ENCODE measurements at regions not wholly inside any gene's neighbourhood (a gene's known extent, or its start where the extent isn't known, plus 50 kb on each side); places are given as distances from the start of the nearest gene placed in this dataset.

- Histone ChIP-seq H3K4me1 (ENCODE audit: insufficient read depth, low read length) (no peaks in the 10 kb centered on the region), H3K27ac (ENCODE audit: low read length) (no peak overlapping the region), H3K9ac (ENCODE audit: low read depth, low read length) (no peak overlapping the region), H3K27me3 (ENCODE audit: insufficient read depth, low read length, poor library complexity) (no peaks in the 10 kb centered on the region), H4K20me1 (ENCODE audit: insufficient read depth, low read length) (no peaks in the 10 kb centered on the region), H3K9me3 (ENCODE audit: insufficient read depth, low read length, severe bottlenecking) (peaks cover 18% of the 10 kb centered on the region), H3K4me2 (ENCODE audit: insufficient read depth, low read length) (no peak overlapping the region), H3K36me3 (ENCODE audit: insufficient read depth, low read length) (no peaks in the 10 kb centered on the region), H3K79me2 (ENCODE audit: insufficient read depth, low read length) (no peaks in the 10 kb centered on the region), H2AFZ (ENCODE audit: low read depth, low read length) (no peak overlapping the region), H3K4me3 (ENCODE audit: low read depth in 1 of 2, low read length in 2 of 2) (no peak overlapping the region)
- DNase-seq (no peak), ATAC-seq (ENCODE audit: insufficient read depth, low read depth) (no peak)
- TF ChIP-seq CTCF (IDR thresholded peaks at IDR 0.05; ENCODE audit: borderline replicate concordance, extremely low read depth, low read length, poor library complexity, severe bottlenecking), result no peak
- no peak for TF ChIP-seq EZH2 (IDR thresholded peaks at IDR 0.05; ENCODE audit: borderline replicate concordance, low read depth, low read length, severe bottlenecking)
These were observed 220.1 kb upstream of the EYS start for GRCh38 chr6:65927141-65927540.

GRCh38 chr6:65924411-65924810 is 217.4 kb upstream of the EYS start:
- Histone ChIP-seq H3K36me3 (ENCODE audit: insufficient read depth, low read length) (no peaks in the 10 kb centered on the region), H3K79me2 (ENCODE audit: insufficient read depth, low read length) (no peaks in the 10 kb centered on the region), H4K20me1 (ENCODE audit: insufficient read depth, low read length) (no peaks in the 10 kb centered on the region), H3K4me3 (ENCODE audit: low read depth in 1 of 2, low read length in 2 of 2) (no peak overlapping the region), H3K9ac (ENCODE audit: low read depth, low read length) (no peak overlapping the region), H3K27ac (ENCODE audit: low read length) (no peak overlapping the region), H2AFZ (ENCODE audit: low read depth, low read length) (no peak overlapping the region), H3K9me3 (ENCODE audit: insufficient read depth, low read length, severe bottlenecking) (no peaks in the 10 kb centered on the region), H3K4me1 (ENCODE audit: insufficient read depth, low read length) (no peaks in the 10 kb centered on the region), H3K27me3 (ENCODE audit: insufficient read depth, low read length, poor library complexity) (no peaks in the 10 kb centered on the region), H3K4me2 (ENCODE audit: insufficient read depth, low read length) (no peak overlapping the region)
- no peak for ATAC-seq (ENCODE audit: insufficient read depth, low read depth)
- DNase-seq, result no peak
- TF ChIP-seq EZH2 (IDR thresholded peaks at IDR 0.05; ENCODE audit: borderline replicate concordance, low read depth, low read length, severe bottlenecking), result no peak
- TF ChIP-seq CTCF (IDR thresholded peaks at IDR 0.05; ENCODE audit: borderline replicate concordance, extremely low read depth, low read length, poor library complexity, severe bottlenecking), result no peak

GRCh38 chr6:65922049-65922448 is 215.0 kb upstream of the EYS start:
- no peak for TF ChIP-seq EZH2 (IDR thresholded peaks at IDR 0.05; ENCODE audit: borderline replicate concordance, low read depth, low read length, severe bottlenecking)
- no peak for TF ChIP-seq CTCF (IDR thresholded peaks at IDR 0.05; ENCODE audit: borderline replicate concordance, extremely low read depth, low read length, poor library complexity, severe bottlenecking)
- Histone ChIP-seq H3K9ac (ENCODE audit: low read depth, low read length) (no peak overlapping the region), H4K20me1 (ENCODE audit: insufficient read depth, low read length) (no peaks in the 10 kb centered on the region), H3K4me2 (ENCODE audit: insufficient read depth, low read length) (no peak overlapping the region), H3K27me3 (ENCODE audit: insufficient read depth, low read length, poor library complexity) (no peaks in the 10 kb centered on the region), H3K4me1 (ENCODE audit: insufficient read depth, low read length) (no peaks in the 10 kb centered on the region), H3K4me3 (ENCODE audit: low read depth in 1 of 2, low read length in 2 of 2) (no peak overlapping the region), H3K27ac (ENCODE audit: low read length) (no peak overlapping the region), H2AFZ (ENCODE audit: low read depth, low read length) (no peak overlapping the region), H3K36me3 (ENCODE audit: insufficient read depth, low read length) (no peaks in the 10 kb centered on the region), H3K9me3 (ENCODE audit: insufficient read depth, low read length, severe bottlenecking) (no peaks in the 10 kb centered on the region), H3K79me2 (ENCODE audit: insufficient read depth, low read length) (no peaks in the 10 kb centered on the region)
- ATAC-seq (ENCODE audit: insufficient read depth, low read depth) (no peak), DNase-seq (no peak)

DNA sequence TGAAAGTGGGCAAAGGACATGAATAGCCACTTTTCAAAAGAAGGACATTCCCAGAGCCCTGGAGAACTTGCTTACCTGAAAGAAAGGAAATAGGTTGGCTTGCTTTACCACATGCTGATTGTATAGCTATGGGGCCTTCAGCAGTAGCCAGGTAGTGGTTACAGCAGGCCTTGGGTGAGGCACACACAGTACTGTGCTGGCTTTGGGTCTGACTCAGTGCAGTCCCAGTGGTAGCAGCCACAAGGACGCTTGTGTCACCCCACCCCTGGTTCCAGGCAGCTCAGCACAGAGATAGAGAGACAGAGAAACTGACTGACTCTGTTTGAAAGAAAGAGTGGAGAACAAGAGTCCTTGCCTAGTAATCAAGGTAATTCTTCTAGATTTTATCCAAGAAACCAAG is 201.0 kb upstream of the EYS start:
- no peak for ATAC-seq (ENCODE audit: insufficient read depth, low read depth)
- H2AFZ ChIP-seq (ENCODE audit: low read depth, low read length), result no peak overlapping the region
- no peak overlapping the region for H3K4me3 ChIP-seq (ENCODE audit: low read depth in 1 of 2, low read length in 2 of 2)
- H3K79me2 ChIP-seq (ENCODE audit: insufficient read depth, low read length), result no peaks in the 10 kb centered on the region
- H3K36me3 ChIP-seq (ENCODE audit: insufficient read depth, low read length), result no peaks in the 10 kb centered on the region
- no peak overlapping the region for H3K4me2 ChIP-seq (ENCODE audit: insufficient read depth, low read length)
- TF ChIP-seq EZH2 (IDR thresholded peaks at IDR 0.05; ENCODE audit: borderline replicate concordance, low read depth, low read length, severe bottlenecking) (no peak), CTCF (IDR thresholded peaks at IDR 0.05; ENCODE audit: borderline replicate concordance, extremely low read depth, low read length, poor library complexity, severe bottlenecking) (no peak)
- no peak overlapping the region for H3K27ac ChIP-seq (ENCODE audit: low read length)
- no peaks in the 10 kb centered on the region for H4K20me1 ChIP-seq (ENCODE audit: insufficient read depth, low read length)
- DNase-seq, result no peak
- H3K4me1 ChIP-seq (ENCODE audit: insufficient read depth, low read length), result no peaks in the 10 kb centered on the region
- no peaks in the 10 kb centered on the region for H3K9me3 ChIP-seq (ENCODE audit: insufficient read depth, low read length, severe bottlenecking)
- no peaks in the 10 kb centered on the region for H3K27me3 ChIP-seq (ENCODE audit: insufficient read depth, low read length, poor library complexity)
- H3K9ac ChIP-seq (ENCODE audit: low read depth, low read length), result no peak overlapping the region
